Upper lobe of left lung (tissue), 4 donors: ENCODE measurements at regions not wholly inside any gene's neighbourhood (a gene's known extent, or its start where the extent isn't known, plus 50 kb on each side); places are given as distances from the start of the nearest gene placed in this dataset.

Experiments used
- CTCF ChIP-seq, 6 experiments: fragments of 450-650 bp in 4 of 6; fragments of 200-600 bp in 2 of 6; sonication (generic) in 2 of 6; IDR thresholded peaks; one replicate each; pipeline ENCODE4 v1.5.1; 2016 to 2019; ENCODE audit warnings: antibody characterized with exemption in 6 of 6
- POLR2A ChIP-seq, 4 donors: fragments of 450-650 bp; IDR thresholded peaks; one replicate each; pipeline ENCODE4 v1.5.1; 2016 to 2017; ENCODE audit warnings: antibody characterized with exemption in 4 of 4, mild to moderate bottlenecking in 2 of 4
- POLR2AphosphoS5 ChIP-seq, 2 donors: sonication (generic); formaldehyde crosslinking; IDR thresholded peaks; one replicate each; pipeline ENCODE4 v1.5.1; 2017; ENCODE audit warnings: antibody characterized with exemption in 2 of 2

- TF ChIP-seq CTCF (IDR thresholded peaks at IDR 0.05) (no peak), POLR2A (IDR thresholded peaks at IDR 0.05) (no peak), POLR2AphosphoS5 (IDR thresholded peaks at IDR 0.05) (no peak)
Observed at GRCh38 chr2:8631465-8632005, 50.3 kb upstream of the ID2 start.
